ENCODE measurements at regions not wholly inside any gene's neighbourhood (a gene's known extent, or its start where the extent isn't known, plus 50 kb on each side); places are given as distances from the start of the nearest gene placed in this dataset.

GRCh38 chr4:156710365-156711192 is 261.0 kb downstream of the PDGFC start:
- DNase-seq = no peak

DNA sequence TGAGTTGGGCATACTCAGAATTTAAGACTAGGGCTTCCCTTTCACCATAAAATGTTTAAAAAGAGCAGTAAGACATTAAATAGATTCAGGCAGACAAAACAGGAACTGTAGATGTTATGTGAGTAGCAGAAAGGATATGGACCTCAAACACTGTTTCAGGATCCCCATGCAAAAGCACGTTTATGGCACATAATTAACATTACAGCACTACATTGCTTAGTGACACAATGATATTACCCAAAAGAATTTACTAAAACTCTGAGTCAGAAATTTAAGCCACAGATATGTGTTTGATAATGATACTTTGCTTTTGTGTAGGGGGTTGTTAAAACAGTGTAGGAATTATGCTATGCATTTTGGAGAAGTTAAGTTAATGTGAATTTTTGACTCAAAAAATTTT is 266.3 kb downstream of the PDGFC start:
- DNase-seq = no peak

- DNase-seq = no peak
These were observed 276.4 kb downstream of the PDGFC start for GRCh38 chr4:156695163-156695562.

- DNase-seq = no peak
These were observed 277.2 kb downstream of the PDGFC start for GRCh38 chr4:156694413-156694812.

- DNase-seq = no peak
These were observed 278.0 kb downstream of the PDGFC start for GRCh38 chr4:156693557-156693956.

DNA sequence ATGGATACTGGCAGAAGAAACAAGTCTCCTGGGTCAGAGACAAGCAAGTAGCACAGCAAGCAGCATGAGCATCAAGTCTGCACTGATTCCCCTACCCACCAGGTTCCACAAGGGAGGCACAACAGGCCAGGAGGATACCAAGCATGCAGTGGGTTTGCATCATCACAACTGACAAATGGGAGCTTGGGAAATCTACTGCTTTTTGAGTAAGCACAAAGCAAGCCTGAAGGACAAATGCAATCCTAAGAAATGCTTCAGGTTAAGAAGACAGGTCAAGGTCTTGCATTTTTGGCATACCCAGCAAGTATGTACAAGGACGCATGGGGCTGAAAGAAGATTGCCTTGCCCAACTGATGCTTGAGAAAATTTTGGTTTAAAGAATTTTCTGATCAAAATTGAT is 279.6 kb downstream of the PDGFC start:
- DNase-seq = no peak

DNA sequence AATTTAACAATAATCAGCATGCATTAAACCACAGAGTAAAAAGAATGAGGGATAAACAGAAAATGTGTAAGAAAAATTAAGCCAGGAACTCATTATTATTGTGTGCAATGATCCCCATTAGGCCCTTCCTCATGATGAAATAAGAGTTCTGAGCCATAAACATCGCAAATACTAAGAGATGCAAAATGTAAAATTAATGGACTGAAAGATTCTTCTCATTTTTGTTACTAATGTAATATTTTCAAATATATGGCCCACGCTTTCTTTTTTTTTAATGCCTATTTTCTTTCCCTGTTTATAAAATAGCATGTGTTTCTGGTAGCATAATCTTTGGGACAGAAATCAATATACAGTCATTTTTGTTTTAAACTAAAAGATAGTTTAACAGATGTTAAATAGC is 281.0 kb downstream of the PDGFC start:
- DNase-seq = no peak

DNA sequence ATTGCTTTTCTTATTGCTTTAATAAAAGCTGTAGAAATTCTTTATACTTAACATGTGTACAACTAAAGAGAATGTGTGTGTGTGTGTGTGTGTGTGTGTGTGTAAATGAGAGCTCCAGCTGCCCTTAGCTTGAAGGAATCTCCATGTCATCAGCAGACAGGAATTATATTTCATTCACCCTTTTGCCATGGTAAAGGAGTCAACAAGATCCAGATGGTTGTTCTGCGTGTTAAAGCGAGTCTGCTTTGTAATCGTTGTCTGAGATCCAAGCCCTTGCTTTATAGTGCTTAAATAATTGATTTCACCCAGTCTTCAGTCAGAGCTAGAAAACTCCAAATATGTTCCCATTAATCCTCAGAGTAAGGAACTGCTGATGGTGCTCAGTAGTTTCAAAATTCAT is 285.5 kb downstream of the PDGFC start:
- no peak for DNase-seq

- DNase-seq = no peak
These were observed 286.3 kb downstream of the PDGFC start for GRCh38 chr4:156685308-156685707.

DNA sequence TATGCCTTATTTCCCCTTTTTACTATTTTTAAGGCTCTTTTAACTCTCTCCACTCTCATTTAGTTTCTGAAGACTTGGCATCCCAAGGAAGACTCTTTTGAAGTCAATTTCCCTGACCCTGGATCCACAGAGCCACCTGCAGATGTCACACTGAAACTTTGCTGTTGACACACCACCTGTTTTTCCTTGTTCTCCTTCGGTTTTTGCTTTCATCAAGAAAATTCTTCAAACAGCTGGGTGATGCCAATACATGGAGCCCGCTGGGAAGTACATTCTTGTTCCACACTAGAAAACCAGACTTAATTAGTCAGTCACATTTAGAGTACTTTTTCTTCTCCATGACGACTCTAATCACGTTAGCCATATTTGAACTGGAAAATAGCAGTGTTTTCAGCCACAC is 293.9 kb downstream of the PDGFC start:
- DNase-seq = no peak

- DNase-seq = peak; percentile 27
These were observed 294.5 kb downstream of the PDGFC start for GRCh38 chr4:156677131-156677531.

DNA sequence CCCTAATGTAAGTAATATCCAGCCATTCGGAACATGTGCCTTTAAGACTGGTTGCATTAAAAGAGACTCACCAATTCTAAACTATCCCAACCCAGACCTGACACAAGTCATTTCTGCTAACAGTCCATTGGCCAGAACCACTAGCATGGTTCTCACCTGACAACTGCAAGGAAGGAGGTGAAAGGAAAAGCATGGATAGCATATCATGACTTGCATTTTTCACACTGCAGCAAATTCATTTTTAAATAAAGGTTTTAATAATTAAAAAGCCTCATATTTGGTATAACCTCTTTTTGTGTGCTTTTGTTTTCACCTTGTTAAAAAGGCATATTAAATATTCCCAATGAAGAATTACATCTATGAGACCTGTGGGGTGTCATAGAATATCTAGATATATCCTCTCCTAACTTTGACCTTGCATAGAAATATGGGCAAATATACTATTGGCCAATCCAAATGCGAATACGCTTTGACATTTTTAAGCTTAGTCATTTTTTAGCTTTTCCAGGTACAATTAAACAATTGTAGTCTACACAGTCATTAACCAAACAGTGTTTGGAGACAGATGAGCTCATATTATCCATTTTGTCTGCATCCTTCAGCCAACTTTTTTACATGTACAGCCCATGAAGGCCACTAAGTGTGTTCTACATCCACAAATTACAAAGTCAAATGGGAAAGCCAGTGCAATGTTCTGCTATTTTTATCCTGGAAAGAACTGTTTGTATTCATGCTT is 295.3 kb downstream of the PDGFC start:
- no peak for DNase-seq

- DNase-seq = no peak
These were observed 298.1 kb downstream of the PDGFC start for GRCh38 chr4:156673483-156673882.

- DNase-seq = no peak
These were observed 298.9 kb downstream of the PDGFC start for GRCh38 chr4:156672492-156673305.

DNA sequence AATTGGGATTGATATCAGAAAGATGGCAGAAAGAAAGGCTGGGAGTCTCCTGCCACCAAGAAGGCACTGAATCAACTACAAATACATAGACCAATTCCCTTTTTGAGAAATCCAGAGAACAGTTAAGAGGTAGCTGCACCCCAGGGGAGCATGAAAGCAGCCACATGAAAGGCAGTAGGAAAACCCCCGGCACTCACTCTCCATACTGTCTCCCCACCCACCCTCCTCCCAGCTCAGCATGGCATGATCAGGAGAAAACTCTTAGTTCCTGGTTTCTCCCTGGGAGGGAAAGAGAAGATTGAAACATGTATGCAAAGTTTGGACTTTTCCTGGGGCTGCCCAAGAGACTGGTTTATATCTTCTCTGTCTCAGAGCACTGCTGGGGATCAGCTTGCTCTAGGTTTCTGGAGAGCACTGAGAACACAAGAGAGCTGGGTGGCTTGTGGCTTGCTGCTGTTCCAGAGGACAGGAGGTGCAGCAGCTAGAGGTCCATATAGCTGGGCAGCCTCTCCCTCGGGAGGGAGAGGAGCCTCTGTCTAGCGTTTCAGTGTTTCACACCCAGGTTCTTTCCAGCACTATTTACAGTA is 305.7 kb downstream of the PDGFC start:
- no peak for DNase-seq

GRCh38 chr4:156663663-156664062 is 307.9 kb downstream of the PDGFC start:
- DNase-seq = no peak

- DNase-seq = peak; percentile 33
These were observed 308.7 kb downstream of the PDGFC start for GRCh38 chr4:156662921-156663320.

DNA sequence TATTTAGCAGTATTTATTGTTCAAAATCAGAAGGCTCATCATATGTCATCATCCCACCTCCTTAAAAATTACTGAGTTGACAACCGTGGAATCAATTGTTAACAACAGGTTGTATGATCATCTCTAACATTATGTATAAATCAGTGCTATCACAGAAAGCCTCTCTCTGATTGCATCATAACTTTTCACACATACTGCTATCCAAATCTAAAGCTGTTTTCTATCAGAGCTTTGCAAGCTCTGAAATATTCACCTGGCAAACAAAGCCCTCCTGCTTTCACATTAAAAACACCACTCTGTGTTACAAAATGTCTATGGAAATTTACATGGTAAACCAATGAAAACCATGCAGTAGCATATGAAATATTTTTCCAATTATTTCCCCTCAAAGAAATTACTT is 310.0 kb downstream of the PDGFC start:
- DNase-seq = no peak

- no peak for DNase-seq
These were observed 311.1 kb downstream of the PDGFC start for GRCh38 chr4:156660465-156660864.

DNA sequence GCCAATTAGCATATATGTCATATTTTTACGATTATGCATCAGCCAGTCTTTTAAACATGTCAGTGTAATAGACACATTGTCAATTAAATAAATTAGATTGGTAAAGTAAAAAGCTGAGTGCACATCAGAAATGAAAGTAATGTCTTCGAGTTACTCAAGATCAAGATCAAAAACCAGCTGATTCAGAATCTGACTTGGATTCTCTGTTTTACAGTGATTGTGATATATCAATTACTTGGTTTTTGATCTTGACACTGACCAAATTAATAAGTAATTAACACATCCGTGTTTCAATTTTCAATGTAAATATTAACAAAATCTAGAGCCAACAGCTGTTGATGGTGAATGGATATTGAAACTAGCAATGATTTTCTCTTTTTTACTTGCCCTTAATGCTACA is 311.6 kb downstream of the PDGFC start:
- no peak for DNase-seq

DNA sequence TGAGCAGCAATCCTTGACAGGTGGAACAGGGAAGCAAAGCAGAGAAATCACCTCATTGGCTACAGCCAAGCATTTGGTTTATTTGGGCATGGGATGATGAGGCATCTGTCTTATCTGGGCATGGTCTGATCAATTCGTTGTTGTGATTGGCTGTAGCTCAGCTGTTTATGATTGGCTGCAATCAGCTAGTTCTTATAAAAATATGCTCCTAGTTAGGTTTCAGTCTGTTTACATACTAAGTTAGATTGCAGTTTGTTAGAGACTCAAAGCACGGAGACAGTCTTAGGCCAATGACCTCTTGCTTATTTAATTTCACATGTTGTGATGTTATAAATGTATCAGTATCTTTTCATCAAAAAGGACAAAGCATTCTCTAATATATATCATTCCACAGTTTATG is 312.0 kb downstream of the PDGFC start:
- no peak for DNase-seq

- DNase-seq = no peak
These were observed 314.7 kb downstream of the PDGFC start for GRCh38 chr4:156656896-156657295.

DNA sequence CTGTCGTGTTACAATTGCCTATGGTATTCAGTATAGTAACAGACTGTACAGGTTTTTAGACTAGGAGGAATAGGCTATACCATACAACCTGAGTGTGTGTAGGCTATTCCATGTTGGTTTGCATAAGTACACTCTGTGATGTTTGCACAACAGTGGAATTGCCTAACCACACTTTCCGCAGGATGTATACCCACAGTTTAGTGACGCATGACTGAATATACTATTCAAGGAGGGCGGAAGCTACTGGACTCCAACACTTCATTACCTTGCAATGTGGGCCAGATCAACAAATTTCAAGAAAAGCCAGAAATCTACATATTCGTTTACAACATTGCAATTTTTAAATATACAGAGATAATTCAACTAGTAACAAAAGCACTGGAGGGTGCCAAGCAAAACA is 317.2 kb downstream of the PDGFC start:
- DNase-seq = no peak
